NCI-H526 (cell line): ENCODE measurements at regions not wholly inside any gene's neighbourhood (a gene's known extent, or its start where the extent isn't known, plus 50 kb on each side); places are given as distances from the start of the nearest gene placed in this dataset.

Experiments used
- DNase-seq, 2 experiments: peaks; one replicate each; lab custom pipeline; 2025; lab: John Stamatoyannopoulos, UW

DNA sequence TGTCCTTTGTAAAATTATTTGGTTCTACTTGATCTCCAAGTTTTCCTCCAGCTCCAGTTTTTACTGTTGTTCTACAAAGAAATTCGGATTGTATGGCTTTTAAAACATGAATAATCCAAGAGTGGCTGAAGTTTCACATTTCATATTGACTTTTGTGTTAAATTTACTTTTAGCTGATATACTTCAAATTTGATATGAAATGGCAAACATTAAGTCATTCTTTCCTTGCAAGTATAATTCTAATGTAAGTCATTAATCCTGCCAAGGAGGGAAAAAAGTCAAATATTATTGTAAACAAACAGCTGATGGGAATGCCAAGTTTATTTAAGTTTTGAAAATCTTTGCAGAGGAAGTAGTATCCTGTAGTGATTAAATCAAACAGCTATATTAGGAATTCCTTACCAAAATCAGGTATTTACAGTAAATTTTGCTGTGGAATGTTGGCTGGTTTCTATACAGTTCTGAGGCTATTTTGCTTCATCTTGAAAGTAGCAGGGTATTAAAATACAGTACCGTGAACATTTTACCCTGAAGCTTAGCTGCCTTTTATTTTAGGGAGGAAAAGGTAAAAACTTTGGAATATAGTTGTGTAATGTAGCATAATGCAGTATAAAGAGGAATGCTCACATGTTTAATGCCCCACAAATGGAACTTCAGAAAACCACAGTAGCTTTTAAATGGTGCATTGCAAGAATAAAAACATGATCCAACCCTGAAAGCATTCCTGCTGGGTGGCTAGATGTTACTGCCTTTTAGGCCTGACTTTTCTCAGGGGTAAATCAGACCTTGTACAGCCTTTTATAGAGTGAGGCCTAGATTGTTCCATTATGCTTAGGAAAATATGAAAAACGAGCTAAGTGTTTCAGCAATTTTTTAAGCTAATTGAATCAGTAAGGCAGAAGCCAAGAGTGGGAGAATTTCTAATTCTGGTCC is 62.7 kb upstream of the NT5C1B start:
- no peak for DNase-seq

DNA sequence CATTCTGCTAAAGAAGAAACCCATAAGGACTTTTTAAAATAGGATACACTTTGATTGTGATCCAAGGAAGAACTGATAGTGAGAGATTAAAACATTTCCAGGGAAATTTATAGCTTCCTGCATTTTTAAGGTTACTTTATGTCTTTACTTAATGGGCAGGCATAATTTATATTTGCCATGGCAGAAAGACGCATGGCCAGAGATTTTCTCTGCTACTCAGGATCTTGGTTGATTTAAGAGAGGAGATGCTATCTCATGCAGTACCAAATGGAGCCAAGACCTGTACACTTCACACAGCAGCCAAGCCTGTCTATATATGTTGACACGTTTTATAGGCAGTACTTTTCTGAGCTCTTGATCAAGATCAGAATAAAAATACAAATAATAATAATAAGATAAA is 60.9 kb upstream of the NT5C1B start:
- no peak for DNase-seq

DNA sequence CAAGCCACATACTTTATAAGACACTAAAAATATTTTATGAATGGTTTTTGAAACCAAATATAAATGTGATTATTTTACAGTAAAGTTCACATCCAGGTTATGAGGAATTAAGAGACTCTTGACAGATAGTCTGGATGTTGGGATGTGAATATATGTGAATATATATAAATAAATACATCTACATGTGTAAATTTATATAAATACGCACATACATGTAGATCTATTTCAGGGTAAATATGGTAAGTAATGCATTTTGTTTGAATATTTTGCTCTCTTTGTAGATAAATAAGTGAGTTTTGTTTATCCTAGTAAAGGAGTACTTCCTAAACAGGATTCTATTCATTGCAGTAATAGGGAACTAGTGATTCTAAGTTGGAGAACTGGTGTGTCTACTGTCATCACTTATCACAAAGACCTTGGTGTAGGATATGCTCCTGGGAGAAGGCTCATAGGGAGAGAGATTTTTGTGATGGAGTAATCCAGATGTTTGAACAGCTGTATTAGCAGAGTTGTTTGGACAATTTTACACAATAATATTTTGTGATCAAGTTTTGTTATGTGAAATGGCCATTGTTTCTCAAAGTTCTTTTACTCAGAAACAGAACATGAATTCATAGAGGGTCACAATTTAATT is 60.2 kb upstream of the NT5C1B start:
- DNase-seq = no peak

DNA sequence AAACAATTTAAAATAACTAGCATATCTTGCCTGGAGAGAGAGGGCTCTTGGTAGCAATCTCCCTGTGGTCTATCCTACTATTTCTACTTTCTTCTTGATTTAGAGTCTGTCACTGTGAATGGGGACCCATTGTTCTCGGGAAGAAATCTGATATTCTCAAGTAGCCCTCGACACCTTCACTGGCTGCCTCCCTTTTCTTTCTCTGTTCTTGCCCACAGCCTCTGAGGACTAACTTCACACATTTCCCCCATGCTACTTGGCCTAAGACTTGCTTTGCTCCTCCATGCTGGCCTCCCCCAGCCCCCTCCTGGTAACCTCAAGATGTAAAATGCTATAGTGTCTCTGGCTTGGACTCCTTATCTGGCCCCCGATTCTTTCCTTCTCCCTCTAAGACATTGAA is 58.8 kb upstream of the NT5C1B start:
- DNase-seq = no peak

DNA sequence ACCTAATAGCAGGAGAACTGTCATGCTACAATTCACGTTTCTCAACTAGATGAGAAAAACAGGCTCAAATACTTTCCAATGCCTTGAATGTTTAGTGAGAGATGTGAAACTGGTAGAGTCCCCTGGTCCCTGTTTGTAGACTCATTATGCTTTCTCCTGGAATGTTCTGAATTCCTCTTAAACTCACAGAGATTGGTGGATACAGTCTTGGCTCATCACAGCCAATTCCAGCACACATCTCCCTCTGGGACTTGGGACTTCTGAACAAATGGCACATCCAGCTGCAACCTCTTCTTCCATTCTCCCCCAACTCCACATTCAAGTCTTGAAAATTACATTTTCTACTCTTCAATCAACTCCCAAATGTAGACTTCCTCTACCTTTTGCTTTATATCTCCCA is 58.4 kb upstream of the NT5C1B start:
- no peak for DNase-seq

DNA sequence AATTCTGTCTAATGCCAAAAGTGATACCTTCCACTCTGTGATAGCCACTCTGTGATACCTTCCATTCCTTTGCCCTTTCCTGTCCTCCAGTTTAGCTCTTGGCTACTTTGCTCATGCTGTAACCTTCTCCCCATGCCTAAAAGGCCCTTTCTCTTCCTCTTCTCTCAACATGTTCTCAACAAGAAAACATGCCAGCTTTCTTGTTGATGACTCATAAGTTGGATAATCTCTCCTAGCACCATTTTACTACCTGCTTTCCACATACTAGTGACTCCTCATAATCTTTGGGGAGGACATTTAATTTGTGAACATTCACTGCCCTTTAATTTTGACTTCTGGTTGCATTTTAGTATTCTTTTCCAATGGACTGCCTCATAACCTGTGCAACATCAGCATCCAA is 55.9 kb upstream of the NT5C1B start:
- DNase-seq = no peak

DNA sequence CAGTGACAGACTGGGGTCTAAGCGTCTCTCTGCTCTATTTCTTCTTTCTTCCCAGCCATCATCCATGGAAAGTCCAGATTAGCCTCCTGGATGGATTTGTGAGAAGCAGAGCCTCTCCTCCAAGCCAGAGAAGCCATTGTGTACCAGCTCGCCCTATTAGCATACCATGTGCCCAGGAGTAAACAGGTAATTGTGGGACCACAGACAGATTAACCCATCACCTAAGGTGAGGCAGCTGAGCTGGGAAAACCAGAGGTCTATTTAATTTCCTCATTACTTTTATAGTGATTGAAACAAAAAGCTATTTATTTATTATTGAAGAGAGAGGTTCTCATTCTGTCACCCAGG is 54.7 kb upstream of the NT5C1B start:
- DNase-seq = no peak

DNA sequence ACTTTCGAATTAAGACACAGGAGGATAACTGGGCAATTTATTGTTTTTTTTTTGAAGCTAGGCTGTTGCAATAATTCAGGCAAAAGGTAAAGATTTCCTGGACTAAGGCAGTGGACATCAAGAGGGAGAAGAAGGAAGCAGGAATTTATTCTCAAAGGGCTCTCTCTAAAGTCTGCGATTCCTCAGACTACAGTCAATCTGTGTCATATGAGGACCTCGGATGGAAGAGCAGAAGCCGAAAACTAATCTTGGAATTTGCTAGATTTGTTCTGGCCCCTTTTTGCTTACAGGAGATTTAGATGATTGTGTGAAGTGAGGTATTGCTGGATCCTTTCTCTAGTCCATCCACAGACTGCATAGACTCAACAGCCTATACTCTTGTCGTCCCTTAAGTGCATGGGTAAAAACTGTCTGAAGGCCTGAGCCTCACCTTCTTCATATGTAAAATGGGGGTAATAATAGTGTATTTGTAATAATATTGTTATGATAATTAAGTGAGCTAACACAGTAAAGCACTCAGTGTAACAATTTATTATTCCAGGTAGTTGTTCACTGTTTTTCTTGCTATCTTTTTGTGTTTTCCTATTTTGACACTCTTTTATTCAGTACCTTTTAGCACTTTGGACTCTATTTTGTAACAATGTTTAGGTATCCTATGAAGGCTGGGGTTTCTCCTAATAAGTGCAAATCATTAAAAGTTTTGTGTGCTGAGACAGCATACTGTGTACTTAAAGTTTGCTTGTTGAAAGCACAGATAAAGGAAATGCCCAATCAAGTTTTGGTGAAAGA is 54.2 kb upstream of the NT5C1B start:
- DNase-seq = no peak

DNA sequence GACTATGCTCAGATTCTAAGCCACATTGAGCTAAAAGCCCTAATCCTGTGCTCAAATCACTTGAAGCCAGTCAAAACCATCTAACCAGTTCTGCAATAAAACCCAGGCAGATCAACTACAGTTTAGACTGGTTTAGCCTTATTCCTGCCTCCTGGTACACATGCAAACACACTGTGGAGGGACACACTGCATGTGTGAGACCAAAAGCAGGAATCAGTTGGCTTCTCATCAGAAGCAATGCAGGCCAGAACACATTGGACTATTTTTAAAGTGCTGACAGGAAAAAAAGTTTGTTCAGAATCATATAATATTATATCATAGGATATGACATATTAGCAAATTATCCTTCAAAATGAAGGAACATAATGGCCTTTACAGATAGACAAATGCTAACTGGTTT is 52.5 kb upstream of the NT5C1B start:
- DNase-seq = no peak

DNA sequence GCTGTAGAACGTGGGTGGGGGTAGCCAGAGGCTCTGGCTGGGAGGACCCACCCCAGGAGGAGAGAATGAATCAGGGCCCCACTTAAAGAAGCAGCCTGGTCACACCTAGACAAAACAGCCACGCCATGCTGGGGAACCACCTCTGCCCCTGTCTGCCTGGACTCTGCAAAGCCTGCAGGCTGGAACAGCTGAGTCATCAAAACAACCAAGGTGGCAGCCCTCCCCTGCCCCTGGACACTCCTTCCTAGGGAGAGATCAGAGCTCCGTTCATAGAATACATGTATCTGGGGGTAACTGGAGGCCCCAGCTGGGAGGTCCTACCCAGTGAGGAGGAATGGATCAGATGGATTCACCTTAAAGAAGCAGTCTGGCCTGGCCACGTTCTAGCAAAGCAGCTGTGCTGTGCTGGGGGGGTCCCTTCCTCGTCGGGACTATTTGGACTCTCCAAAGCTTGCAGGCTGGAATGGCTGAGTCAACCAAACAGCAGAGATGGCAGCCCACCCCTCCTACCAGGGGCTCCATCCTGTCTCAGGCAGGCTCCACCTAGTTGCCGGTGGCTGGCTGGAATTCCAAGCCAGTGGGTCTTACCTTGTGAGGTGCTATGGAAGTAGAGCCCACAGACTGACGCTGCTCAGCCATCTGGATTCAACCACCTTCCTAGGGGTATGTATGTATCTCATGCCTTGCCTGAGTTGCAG is 50.5 kb upstream of the NT5C1B start:
- DNase-seq = no peak
